Fibroblast of pulmonary artery (primary cell): ENCODE measurements at regions not wholly inside any gene's neighbourhood (a gene's known extent, or its start where the extent isn't known, plus 50 kb on each side); places are given as distances from the start of the nearest gene placed in this dataset.

Source experiments
- DNase-seq: peaks from one replicate; pipeline ENCODE4 v3.0.0-alpha.2; 2010; ENCODE audit warnings: low read depth
- H3K4me3 ChIP-seq: replicated peaks from 2 replicates; pipeline ENCODE4 v1.5.1; 2011; ENCODE audit warnings: low read depth, mild to moderate bottlenecking, control low read depth, low read length, moderate library complexity
- CTCF ChIP-seq: IDR thresholded peaks from 2 replicates; pipeline ENCODE4 v1.5.1; 2011; ENCODE audit warnings: mild to moderate bottlenecking, control low read depth, low read length, inconsistent platforms; ENCODE audit errors: missing control alignments

DNA sequence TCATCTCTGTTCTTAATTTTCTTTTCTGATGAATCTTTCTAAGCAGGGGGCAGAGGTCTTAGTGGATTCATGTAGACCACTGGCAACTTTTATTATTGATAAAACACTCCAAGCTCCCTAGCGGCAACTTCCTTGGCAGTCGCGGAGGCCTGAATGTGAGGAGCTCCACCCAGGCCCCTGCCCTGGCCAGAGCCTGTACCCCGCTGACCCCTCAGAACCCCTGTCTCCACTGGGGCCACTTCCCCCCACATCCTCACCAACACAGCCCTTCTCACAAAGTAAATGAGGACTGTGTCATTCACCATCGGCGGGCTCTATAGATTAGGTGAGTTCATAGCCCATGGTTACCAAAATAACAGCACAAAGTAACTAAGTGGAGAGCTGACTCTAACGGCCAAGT, 111.6 kb downstream of the TPRA1 start:
- TF ChIP-seq CTCF, result no peak
- H3K4me3 ChIP-seq, result no peak overlapping the region
- no peak for DNase-seq

DNA sequence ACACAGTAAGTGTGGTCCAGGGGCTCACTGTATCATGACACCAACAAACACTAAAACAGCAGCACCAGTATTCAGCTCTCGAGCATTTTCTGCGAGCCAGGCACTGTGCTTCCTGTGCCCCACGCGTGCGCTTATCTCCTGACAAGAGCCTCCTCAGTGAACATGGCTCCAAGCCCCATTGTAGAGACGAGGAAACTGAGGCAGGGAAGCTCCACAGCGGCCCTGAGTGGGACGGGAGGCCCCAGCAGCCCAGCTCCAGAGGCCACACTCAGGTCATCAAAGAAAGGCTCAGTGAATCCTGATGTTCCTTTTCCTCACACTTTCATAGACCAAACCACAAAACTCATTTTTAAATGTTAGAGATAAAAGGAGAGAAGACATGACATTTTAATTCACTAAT, 113.1 kb downstream of the TPRA1 start:
- no peak for TF ChIP-seq CTCF
- no peak for DNase-seq
- no peak overlapping the region for H3K4me3 ChIP-seq

GRCh38 chr3:127476936-127477335, 113.6 kb downstream of the TPRA1 start:
- DNase-seq, result no peak
- H3K4me3 ChIP-seq, result no peak overlapping the region
- no peak for TF ChIP-seq CTCF

- no peak overlapping the region for H3K4me3 ChIP-seq
- no peak for DNase-seq
- no peak for TF ChIP-seq CTCF
Measured at GRCh38 chr3:127475975-127476705, 114.4 kb downstream of the TPRA1 start.

GRCh38 chr3:127475391-127475790, 115.1 kb downstream of the TPRA1 start:
- no peak overlapping the region for H3K4me3 ChIP-seq
- no peak for DNase-seq
- TF ChIP-seq CTCF, result no peak

DNA sequence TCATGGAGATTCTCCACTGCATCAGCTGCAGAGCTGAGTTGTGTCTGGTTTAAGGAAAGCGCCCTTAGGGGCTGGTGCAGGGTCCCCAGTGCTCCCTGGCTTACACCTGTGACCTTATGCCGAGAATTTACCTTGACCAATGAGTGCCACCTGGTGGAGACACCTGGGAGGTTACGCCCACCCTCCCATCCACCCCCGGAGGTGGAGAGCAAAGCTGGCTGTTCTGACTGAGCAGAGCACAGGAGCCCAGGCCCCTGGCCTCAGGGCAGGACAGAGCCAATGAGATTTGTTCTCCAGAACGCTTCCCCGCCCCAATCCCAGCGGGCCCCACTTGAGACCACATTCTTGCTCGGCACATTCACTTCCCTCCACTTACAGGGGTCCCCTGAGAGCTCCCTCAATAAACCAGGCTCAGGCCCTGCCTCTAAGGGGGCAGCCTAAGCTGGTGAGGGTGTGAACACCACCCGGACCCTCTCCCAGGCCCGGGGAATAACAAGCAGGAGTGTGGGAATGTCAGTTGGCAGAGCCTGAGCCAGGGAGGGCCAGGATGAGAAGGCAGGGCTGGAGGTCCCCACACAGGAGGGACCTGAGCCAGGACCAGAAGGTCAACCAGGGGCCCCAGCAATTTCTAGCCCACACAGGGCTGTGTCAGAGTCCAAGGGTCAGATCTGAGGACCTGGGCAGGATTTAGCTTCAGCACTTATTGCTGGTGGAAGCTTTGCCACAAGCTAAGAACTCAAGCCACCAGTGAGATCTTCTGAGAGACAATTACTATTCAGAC, 117.1 kb downstream of the TPRA1 start:
- DNase-seq, result no peak
- peak; percentile 13 for TF ChIP-seq CTCF
- no peak overlapping the region for H3K4me3 ChIP-seq
